SK-N-MC (cell line): ENCODE measurements at regions not wholly inside any gene's neighbourhood (a gene's known extent, or its start where the extent isn't known, plus 50 kb on each side); places are given as distances from the start of the nearest gene placed in this dataset.

Source experiments
- EZH2 ChIP-seq: fragments of 200-600 bp; sonication (generic); IDR thresholded peaks from one replicate; pipeline ENCODE4 v1.6.1; 2017; ENCODE audit warnings: antibody characterized with exemption
- POLR2AphosphoS5 ChIP-seq: IDR thresholded peaks from 2 replicates; pipeline ENCODE4 v1.6.1; 2012; ENCODE audit warnings: mild to moderate bottlenecking, low read depth, low read length, borderline replicate concordance

GRCh38 chr4:57491388-57491787 is 381.2 kb upstream of the IGFBP7 start:
- TF ChIP-seq EZH2 (no peak), POLR2AphosphoS5 (no peak)
